ENCODE measurements at regions not wholly inside any gene's neighbourhood (a gene's known extent, or its start where the extent isn't known, plus 50 kb on each side); places are given as distances from the start of the nearest gene placed in this dataset.

DNA sequence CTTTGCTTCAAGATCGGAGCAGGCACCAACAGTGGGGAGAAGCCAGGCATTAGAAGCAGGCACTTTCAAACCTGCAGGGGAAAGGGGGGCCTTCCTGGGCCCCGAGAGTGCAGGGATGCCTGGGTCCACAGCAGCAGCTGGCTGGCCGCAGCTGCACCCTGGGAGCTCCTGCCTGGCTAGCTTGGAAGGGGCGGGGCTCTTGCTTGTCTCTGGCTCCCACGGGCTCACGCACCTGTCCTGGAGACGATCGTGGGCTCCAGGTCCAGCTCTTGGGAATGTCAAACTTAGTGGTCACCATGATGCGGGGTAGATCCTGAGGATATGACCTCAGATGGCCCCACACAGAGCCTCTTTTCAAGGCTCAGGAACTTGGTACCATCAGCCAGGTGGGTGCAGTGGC is 1673.2 kb downstream of the LRRC4C start:
- DNase-seq (ENCODE audit: low read depth, low spot score) (no peak), ATAC-seq (no peak)
- no peaks in the 10 kb centered on the region for H3K9me3 ChIP-seq (ENCODE audit: control insufficient read depth, insufficient read depth, low read depth, low read length)
- CTCF ChIA-PET = no interaction called here
- no TSS peak for BruUV-seq (replicated peaks)
- H3K4me1 ChIP-seq (ENCODE audit: control insufficient read depth, insufficient read depth, low read length) = no peaks in the 10 kb centered on the region
- H3K27me3 ChIP-seq (ENCODE audit: control insufficient read depth, insufficient read depth, low read length) = no peaks in the 10 kb centered on the region
- no peaks in the 10 kb centered on the region for H3K36me3 ChIP-seq (ENCODE audit: control insufficient read depth, insufficient read depth, low read length)
- in situ Hi-C loops (cut with HindIII; ENCODE audit: low pct_unique_long_range_greater_than_20kb, low sequenced_read_pairs) = no loop called here
- TF ChIP-seq, protein P1, sequence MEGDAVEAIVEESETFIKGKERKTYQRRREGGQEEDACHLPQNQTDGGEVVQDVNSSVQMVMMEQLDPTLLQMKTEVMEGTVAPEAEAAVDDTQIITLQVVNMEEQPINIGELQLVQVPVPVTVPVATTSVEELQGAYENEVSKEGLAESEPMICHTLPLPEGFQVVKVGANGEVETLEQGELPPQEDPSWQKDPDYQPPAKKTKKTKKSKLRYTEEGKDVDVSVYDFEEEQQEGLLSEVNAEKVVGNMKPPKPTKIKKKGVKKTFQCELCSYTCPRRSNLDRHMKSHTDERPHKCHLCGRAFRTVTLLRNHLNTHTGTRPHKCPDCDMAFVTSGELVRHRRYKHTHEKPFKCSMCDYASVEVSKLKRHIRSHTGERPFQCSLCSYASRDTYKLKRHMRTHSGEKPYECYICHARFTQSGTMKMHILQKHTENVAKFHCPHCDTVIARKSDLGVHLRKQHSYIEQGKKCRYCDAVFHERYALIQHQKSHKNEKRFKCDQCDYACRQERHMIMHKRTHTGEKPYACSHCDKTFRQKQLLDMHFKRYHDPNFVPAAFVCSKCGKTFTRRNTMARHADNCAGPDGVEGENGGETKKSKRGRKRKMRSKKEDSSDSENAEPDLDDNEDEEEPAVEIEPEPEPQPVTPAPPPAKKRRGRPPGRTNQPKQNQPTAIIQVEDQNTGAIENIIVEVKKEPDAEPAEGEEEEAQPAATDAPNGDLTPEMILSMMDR (IDR thresholded peaks at IDR 0.05) = no peak
- TF ChIP-seq POLR2AphosphoS5 (IDR thresholded peaks at IDR 0.05; ENCODE audit: low read depth, low read length) (no peak), TCF7L2 (IDR thresholded peaks at IDR 0.05; ENCODE audit: low read depth, low read length) (no peak), SIN3A (IDR thresholded peaks at IDR 0.05; ENCODE audit: borderline replicate concordance, insufficient read depth, low read depth, low read length) (no peak)
- TF ChIP-seq, protein P2, sequence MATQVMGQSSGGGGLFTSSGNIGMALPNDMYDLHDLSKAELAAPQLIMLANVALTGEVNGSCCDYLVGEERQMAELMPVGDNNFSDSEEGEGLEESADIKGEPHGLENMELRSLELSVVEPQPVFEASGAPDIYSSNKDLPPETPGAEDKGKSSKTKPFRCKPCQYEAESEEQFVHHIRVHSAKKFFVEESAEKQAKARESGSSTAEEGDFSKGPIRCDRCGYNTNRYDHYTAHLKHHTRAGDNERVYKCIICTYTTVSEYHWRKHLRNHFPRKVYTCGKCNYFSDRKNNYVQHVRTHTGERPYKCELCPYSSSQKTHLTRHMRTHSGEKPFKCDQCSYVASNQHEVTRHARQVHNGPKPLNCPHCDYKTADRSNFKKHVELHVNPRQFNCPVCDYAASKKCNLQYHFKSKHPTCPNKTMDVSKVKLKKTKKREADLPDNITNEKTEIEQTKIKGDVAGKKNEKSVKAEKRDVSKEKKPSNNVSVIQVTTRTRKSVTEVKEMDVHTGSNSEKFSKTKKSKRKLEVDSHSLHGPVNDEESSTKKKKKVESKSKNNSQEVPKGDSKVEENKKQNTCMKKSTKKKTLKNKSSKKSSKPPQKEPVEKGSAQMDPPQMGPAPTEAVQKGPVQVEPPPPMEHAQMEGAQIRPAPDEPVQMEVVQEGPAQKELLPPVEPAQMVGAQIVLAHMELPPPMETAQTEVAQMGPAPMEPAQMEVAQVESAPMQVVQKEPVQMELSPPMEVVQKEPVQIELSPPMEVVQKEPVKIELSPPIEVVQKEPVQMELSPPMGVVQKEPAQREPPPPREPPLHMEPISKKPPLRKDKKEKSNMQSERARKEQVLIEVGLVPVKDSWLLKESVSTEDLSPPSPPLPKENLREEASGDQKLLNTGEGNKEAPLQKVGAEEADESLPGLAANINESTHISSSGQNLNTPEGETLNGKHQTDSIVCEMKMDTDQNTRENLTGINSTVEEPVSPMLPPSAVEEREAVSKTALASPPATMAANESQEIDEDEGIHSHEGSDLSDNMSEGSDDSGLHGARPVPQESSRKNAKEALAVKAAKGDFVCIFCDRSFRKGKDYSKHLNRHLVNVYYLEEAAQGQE (IDR thresholded peaks at IDR 0.05; ENCODE audit: insufficient read depth in 1 of 2, low read depth in 2 of 2, low read length in 1 of 2) = no peak
- intact Hi-C loops (cut with micrococcal nuclease; ENCODE audit: unreplicated experiment) = no loop called here
- no peak overlapping the region for H3K27ac ChIP-seq (ENCODE audit: low read length)
- no peak overlapping the region for H3K4me3 ChIP-seq (ENCODE audit: low read depth in 2 of 2, low read length in 2 of 2)
- POLR2A ChIA-PET = no interaction called here

DNA sequence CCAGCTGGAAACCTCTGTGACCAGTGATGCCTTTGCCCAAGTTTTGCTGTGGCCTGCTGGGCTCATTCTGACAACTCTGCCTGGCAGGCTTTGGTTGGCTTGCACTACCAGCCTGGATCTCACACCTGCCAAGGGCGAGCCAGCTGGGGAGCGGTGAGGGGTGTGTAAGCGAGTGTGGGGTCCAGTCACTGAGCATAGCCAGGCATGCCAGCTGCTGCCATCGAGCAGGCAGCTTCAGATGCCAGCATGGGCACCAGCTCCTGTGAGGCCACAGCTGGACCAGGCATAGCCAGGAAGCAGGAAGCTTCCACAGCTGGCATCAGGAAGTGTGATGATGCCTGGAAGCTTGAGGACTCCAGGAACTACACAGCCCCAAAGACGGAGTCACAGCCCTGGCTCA is 1674.6 kb downstream of the LRRC4C start:
- BruUV-seq (replicated peaks) = no TSS peak
- ChIA-PET CTCF (no interaction called here), POLR2A (no interaction called here)
- in situ Hi-C loops (cut with HindIII; ENCODE audit: low pct_unique_long_range_greater_than_20kb, low sequenced_read_pairs) (no loop called here), intact Hi-C loops (cut with micrococcal nuclease; ENCODE audit: unreplicated experiment) (no loop called here)
- Histone ChIP-seq H3K27me3 (ENCODE audit: control insufficient read depth, insufficient read depth, low read length) (no peaks in the 10 kb centered on the region), H3K9me3 (ENCODE audit: control insufficient read depth, insufficient read depth, low read depth, low read length) (no peaks in the 10 kb centered on the region), H3K4me3 (ENCODE audit: low read depth in 2 of 2, low read length in 2 of 2) (no peak overlapping the region), H3K4me1 (ENCODE audit: control insufficient read depth, insufficient read depth, low read length) (no peaks in the 10 kb centered on the region), H3K27ac (ENCODE audit: low read length) (no peak overlapping the region), H3K36me3 (ENCODE audit: control insufficient read depth, insufficient read depth, low read length) (no peaks in the 10 kb centered on the region)
- no peak for ATAC-seq
- DNase-seq (ENCODE audit: low read depth, low spot score) = no peak
- TF ChIP-seq, protein P2 (IDR thresholded peaks at IDR 0.05; ENCODE audit: insufficient read depth in 1 of 2, low read depth in 2 of 2, low read length in 1 of 2) = no peak
- TF ChIP-seq POLR2AphosphoS5 (IDR thresholded peaks at IDR 0.05; ENCODE audit: low read depth, low read length) = no peak
- TF ChIP-seq, protein P1 (IDR thresholded peaks at IDR 0.05) = no peak
- TF ChIP-seq SIN3A (IDR thresholded peaks at IDR 0.05; ENCODE audit: borderline replicate concordance, insufficient read depth, low read depth, low read length) = no peak
- TF ChIP-seq TCF7L2 (IDR thresholded peaks at IDR 0.05; ENCODE audit: low read depth, low read length) = no peak
